Fibroblast of the aortic adventitia (primary cell): ENCODE measurements at regions not wholly inside any gene's neighbourhood (a gene's known extent, or its start where the extent isn't known, plus 50 kb on each side); places are given as distances from the start of the nearest gene placed in this dataset.

Experiments used
- DNase-seq: peaks from one replicate; pipeline ENCODE4 v3.0.0-alpha.2; 2010; ENCODE audit warnings: low read depth
- H3K4me3 ChIP-seq: 2 replicates; pipeline ENCODE4 v1.5.1; 2011; ENCODE audit warnings: low read depth, mild to moderate bottlenecking, control low read depth, low read length, moderate library complexity
- CTCF ChIP-seq: IDR thresholded peaks from 2 replicates; pipeline ENCODE4 v1.5.1; 2011; ENCODE audit warnings: mild to moderate bottlenecking, low read length, control low read depth, inconsistent platforms; ENCODE audit not compliant: insufficient read depth

- peak; percentile 19 for DNase-seq
- H3K4me3 ChIP-seq: no peak overlapping the region
- no peak for TF ChIP-seq CTCF
These were observed 536.5 kb downstream of the KCTD12 start for GRCh38 chr13:76349700-76350099.

- DNase-seq: no peak
- no peak overlapping the region for H3K4me3 ChIP-seq
- TF ChIP-seq CTCF: no peak
These were observed 546.6 kb downstream of the KCTD12 start for GRCh38 chr13:76339649-76340048.

- no peak overlapping the region for H3K4me3 ChIP-seq
- no peak for TF ChIP-seq CTCF
- DNase-seq: no peak
These were observed 548.2 kb downstream of the KCTD12 start for GRCh38 chr13:76338003-76338402.

- no peak overlapping the region for H3K4me3 ChIP-seq
- no peak for TF ChIP-seq CTCF
- DNase-seq: peak; percentile 40
These were observed 549.0 kb downstream of the KCTD12 start for GRCh38 chr13:76336889-76337844.

GRCh38 chr13:76335463-76335862 lies 550.7 kb downstream of the KCTD12 start:
- H3K4me3 ChIP-seq: no peak overlapping the region
- TF ChIP-seq CTCF: no peak
- DNase-seq: no peak

GRCh38 chr13:76331943-76332712 lies 554.1 kb downstream of the KCTD12 start:
- no peak for TF ChIP-seq CTCF
- DNase-seq: peak; percentile 78
- no peak overlapping the region for H3K4me3 ChIP-seq
